H1 (cell line): ENCODE measurements at regions not wholly inside any gene's neighbourhood (a gene's known extent, or its start where the extent isn't known, plus 50 kb on each side); places are given as distances from the start of the nearest gene placed in this dataset.
A peak's percentile ranks its signal among the peaks of the same experiment; 100 is the strongest.

Experiments used
- BCL11A ChIP-seq, 2 experiments: IDR thresholded peaks; one replicate each; pipeline ENCODE4 v1.6.1; 2011; ENCODE audit warnings: low read depth in 2 of 2, low read length in 2 of 2, mild to moderate bottlenecking in 2 of 2
- CHD1 ChIP-seq: IDR thresholded peaks from 2 replicates; pipeline ENCODE4 v1.6.1; 2012; ENCODE audit warnings: low read depth, low read length, improper control_type of control experiment
- CREB1 ChIP-seq: IDR thresholded peaks from 2 replicates; pipeline ENCODE4 v1.6.1; 2012; ENCODE audit warnings: inconsistent platforms
- EGR1 ChIP-seq: IDR thresholded peaks from 2 replicates; pipeline ENCODE4 v1.6.1; 2011; ENCODE audit warnings: low read depth, low read length, borderline replicate concordance
- SIN3A ChIP-seq, 2 experiments: IDR thresholded peaks in 1 of 2; conservative IDR thresholded peaks in 1 of 2; 2 replicates each; pipeline ENCODE4 v1.6.1; 2011 to 2012; ENCODE audit warnings: low read length in 2 of 2, improper control_type of control experiment in 1 of 2, low read depth in 1 of 2, mild to moderate bottlenecking in 1 of 2
- TF ChIP-seq, protein P1 (sequence below), 3 experiments: IDR thresholded peaks; 1 replicate in 2 of 3; 2 replicates in 1 of 3; pipeline versions ENCODE4 v1.5.1 to v1.6.1; 2011; ENCODE audit warnings: low read length in 3 of 3, mild to moderate bottlenecking in 3 of 3, inconsistent platforms in 2 of 3, low read depth in 1 of 3, moderate library complexity in 1 of 3; ENCODE audit not compliant: insufficient read depth in 1 of 3; ENCODE audit errors: control extremely low read depth in 1 of 3
- TF ChIP-seq, protein P2 (sequence below): IDR thresholded peaks from 2 replicates; pipeline ENCODE4 v1.6.1; 2011; ENCODE audit warnings: low read length, improper control_type of control experiment

DNA sequence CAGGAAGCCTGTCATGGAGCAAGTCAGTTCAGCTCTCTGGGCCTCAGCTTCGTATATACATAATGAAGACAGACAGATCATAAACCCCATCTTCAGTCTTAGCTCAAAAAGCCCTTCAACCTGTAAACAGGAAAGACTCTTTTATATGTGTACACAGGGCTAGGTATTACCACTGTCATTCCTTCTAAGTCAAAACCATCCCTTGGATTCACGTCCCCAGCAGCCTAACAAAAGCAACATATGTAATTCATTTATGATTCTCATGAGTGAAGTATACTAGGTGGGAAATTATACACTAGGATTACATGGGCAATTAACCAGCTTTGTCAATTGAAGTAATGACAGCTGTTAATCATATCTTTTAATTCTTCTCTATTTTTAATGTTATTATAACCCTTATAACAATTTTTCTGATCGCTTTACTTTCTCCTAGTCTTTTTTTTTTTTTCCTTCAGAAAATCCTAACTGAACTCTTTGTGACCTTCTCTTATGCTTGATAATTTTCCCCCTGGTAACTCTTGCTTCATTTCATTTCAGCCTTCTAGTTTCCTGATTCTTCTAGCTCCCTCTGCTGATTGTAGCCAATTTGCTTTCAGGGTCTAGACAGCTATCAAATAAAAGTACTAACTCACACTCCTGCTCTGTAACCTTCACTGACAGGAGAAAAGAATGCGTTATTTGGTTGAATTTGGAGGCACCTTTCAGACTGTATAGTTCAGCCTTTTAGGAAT lies 99.7 kb downstream of the RBM43 start (continued):
- TF ChIP-seq CREB1 = no peak
- TF ChIP-seq EGR1 = no peak
- TF ChIP-seq, protein P1, sequence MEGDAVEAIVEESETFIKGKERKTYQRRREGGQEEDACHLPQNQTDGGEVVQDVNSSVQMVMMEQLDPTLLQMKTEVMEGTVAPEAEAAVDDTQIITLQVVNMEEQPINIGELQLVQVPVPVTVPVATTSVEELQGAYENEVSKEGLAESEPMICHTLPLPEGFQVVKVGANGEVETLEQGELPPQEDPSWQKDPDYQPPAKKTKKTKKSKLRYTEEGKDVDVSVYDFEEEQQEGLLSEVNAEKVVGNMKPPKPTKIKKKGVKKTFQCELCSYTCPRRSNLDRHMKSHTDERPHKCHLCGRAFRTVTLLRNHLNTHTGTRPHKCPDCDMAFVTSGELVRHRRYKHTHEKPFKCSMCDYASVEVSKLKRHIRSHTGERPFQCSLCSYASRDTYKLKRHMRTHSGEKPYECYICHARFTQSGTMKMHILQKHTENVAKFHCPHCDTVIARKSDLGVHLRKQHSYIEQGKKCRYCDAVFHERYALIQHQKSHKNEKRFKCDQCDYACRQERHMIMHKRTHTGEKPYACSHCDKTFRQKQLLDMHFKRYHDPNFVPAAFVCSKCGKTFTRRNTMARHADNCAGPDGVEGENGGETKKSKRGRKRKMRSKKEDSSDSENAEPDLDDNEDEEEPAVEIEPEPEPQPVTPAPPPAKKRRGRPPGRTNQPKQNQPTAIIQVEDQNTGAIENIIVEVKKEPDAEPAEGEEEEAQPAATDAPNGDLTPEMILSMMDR (IDR thresholded peaks at IDR 0.05; ENCODE audit: control extremely low read depth in 1 of 3, insufficient read depth in 1 of 3, low read depth in 1 of 3, low read length in 3 of 3) = peak in 2 of 3 experiments; percentile 15 to 39; a peak in 2 of 4 replicates
- TF ChIP-seq SIN3A (conservative IDR thresholded peaks at IDR 0.05 in 1 of 2, IDR thresholded peaks at IDR 0.05 in 1 of 2; ENCODE audit: low read depth in 1 of 2, low read length in 2 of 2) = no peak
- no peak for TF ChIP-seq CHD1
- no peak for TF ChIP-seq BCL11A (IDR thresholded peaks at IDR 0.05; ENCODE audit: low read depth in 2 of 2, low read length in 2 of 2)
- TF ChIP-seq, protein P2, sequence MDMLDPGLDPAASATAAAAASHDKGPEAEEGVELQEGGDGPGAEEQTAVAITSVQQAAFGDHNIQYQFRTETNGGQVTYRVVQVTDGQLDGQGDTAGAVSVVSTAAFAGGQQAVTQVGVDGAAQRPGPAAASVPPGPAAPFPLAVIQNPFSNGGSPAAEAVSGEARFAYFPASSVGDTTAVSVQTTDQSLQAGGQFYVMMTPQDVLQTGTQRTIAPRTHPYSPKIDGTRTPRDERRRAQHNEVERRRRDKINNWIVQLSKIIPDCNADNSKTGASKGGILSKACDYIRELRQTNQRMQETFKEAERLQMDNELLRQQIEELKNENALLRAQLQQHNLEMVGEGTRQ = no peak
